MCF 10A (cell line): ENCODE measurements at regions not wholly inside any gene's neighbourhood (a gene's known extent, or its start where the extent isn't known, plus 50 kb on each side); places are given as distances from the start of the nearest gene placed in this dataset.

ENCODE experiments used
- BruUV-seq: library from RNA; stranded (reverse); fragments of 400-500 nt; replicated peaks from 2 replicates; lab custom pipeline; 2021; lab: Mats Ljungman, UMichigan
- CTCF ChIA-PET: fragments of 300-600 bp; sonication (Branson Sonifier 250); formaldehyde crosslinking; extraction: SDS; loops from one replicate; lab custom pipeline; 2021; ENCODE audit warnings: antibody characterized with exemption, inconsistent platforms; lab: Yijun Ruan, JAX
- POLR2A ChIA-PET: fragments of 300-600, 350-650 bp; sonication (Branson Sonifier 250); formaldehyde crosslinking; extraction: SDS; loops from one replicate; lab custom pipeline; 2020; ENCODE audit warnings: antibody characterized with exemption, inconsistent platforms; lab: Yijun Ruan, JAX
- DNase-seq: peaks from one replicate; pipeline ENCODE4 v3.0.0-alpha.2; 2018; ENCODE audit not compliant: unreplicated experiment
- H3K27ac Mint-ChIP-seq: one replicate; pipeline ENCODE4 v1.8.0; 2022; ENCODE audit warnings: mild to moderate bottlenecking, low read depth, mixed read lengths; ENCODE audit not compliant: unreplicated experiment
- H3K27me3 Mint-ChIP-seq: one replicate; pipeline ENCODE4 v1.8.0; 2022; ENCODE audit warnings: mixed read lengths; ENCODE audit not compliant: insufficient read depth, unreplicated experiment
- H3K36me3 Mint-ChIP-seq: one replicate; pipeline ENCODE4 v1.8.0; 2022; ENCODE audit warnings: mild to moderate bottlenecking, moderate library complexity, mixed read lengths; ENCODE audit not compliant: insufficient read depth, unreplicated experiment
- H3K4me1 Mint-ChIP-seq: one replicate; pipeline ENCODE4 v1.8.0; 2022; ENCODE audit warnings: mixed read lengths; ENCODE audit not compliant: insufficient read depth, unreplicated experiment
- H3K4me3 Mint-ChIP-seq: one replicate; pipeline ENCODE4 v1.8.0; 2022; ENCODE audit warnings: mild to moderate bottlenecking, moderate library complexity, mixed read lengths; ENCODE audit not compliant: unreplicated experiment
- H3K9me3 Mint-ChIP-seq: one replicate; pipeline ENCODE4 v1.8.0; 2022; ENCODE audit warnings: mixed read lengths; ENCODE audit not compliant: unreplicated experiment
- intact Hi-C: fragments of 100-400 bp; cut with micrococcal nuclease; formaldehyde crosslinking; loops from 2 replicates; pipeline ENCODE4 v1.14.1; 2022
- TF ChIP-seq, protein P1 (sequence below): fragments of 200-600 bp; IDR thresholded peaks from one replicate; pipeline ENCODE4 v1.8.0; 2022; ENCODE audit warnings: antibody characterized with exemption, mild to moderate bottlenecking; ENCODE audit not compliant: unreplicated experiment

DNA sequence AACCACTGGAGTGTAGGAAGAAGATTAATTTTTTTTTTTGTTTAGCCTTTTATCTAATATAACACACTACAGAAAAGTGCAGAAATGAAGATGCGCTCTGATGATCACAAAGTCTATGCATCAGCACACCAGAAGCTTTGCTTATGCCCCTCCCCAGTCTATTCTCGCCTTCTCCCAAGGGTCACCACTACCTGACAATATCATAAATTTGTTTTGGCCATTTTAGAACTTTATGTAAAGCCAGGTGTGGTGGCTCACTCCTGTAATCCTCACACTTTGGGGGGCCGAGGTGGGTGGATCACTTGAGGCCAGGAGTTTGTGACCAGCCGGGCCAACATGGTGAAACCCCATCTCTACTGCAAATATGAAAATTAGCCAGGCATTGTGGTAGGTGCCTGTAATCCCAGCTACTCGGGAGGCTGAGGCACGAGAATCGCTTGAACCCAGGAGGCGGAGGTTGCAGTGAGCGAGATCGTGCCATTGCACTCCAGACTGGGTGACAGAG lies 231.3 kb downstream of the FOXD2 start:
- intact Hi-C loops = no loop called here
- CTCF ChIA-PET = interaction anchor here (1.1 kb wide), 1 partner anchor 232 kb away, joined by 3 read pairs; no protein-coding TSS in a partner anchor
- no peak overlapping the region for H3K27ac Mint-ChIP-seq
- DNase-seq = no peak
- TF ChIP-seq, protein P1, sequence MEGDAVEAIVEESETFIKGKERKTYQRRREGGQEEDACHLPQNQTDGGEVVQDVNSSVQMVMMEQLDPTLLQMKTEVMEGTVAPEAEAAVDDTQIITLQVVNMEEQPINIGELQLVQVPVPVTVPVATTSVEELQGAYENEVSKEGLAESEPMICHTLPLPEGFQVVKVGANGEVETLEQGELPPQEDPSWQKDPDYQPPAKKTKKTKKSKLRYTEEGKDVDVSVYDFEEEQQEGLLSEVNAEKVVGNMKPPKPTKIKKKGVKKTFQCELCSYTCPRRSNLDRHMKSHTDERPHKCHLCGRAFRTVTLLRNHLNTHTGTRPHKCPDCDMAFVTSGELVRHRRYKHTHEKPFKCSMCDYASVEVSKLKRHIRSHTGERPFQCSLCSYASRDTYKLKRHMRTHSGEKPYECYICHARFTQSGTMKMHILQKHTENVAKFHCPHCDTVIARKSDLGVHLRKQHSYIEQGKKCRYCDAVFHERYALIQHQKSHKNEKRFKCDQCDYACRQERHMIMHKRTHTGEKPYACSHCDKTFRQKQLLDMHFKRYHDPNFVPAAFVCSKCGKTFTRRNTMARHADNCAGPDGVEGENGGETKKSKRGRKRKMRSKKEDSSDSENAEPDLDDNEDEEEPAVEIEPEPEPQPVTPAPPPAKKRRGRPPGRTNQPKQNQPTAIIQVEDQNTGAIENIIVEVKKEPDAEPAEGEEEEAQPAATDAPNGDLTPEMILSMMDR = no peak
- no peak overlapping the region for H3K4me3 Mint-ChIP-seq
- H3K4me1 Mint-ChIP-seq = no peaks in the 10 kb centered on the region
- no peaks in the 10 kb centered on the region for H3K27me3 Mint-ChIP-seq
- POLR2A ChIA-PET = no interaction called here
- H3K9me3 Mint-ChIP-seq = peaks cover 8% of the 10 kb centered on the region
- peaks cover 4% of the 10 kb centered on the region for H3K36me3 Mint-ChIP-seq
- BruUV-seq = no TSS peak

DNA sequence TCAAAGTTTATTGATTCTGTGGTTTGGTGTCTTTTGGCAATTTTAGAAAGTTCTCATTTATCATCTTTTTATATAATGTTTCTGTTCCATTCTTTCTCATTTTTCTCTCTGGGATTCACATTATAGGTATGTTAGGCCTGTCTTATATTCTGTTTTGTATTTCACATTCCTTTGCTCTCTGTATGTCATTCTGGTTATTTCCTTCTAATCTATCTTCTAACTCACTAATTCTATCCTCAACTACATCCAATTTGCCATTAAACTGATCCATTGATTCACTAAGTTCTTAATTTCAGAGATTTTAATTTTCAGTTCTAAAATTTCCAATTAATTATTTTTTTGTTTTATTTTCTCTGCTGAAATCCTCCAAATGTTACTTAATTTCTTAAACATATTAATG lies 234.8 kb downstream of the FOXD2 start:
- ChIA-PET POLR2A (interaction anchor here (0.6 kb wide), 1 partner anchor 76 kb away, joined by 3 read pairs; no protein-coding TSS in a partner anchor), CTCF (interaction anchor here (0.7 kb wide), 1 partner anchor 27 kb away, joined by 3 read pairs; no protein-coding TSS in a partner anchor)
- H3K4me1 Mint-ChIP-seq = no peaks in the 10 kb centered on the region
- no TSS peak for BruUV-seq
- H3K27me3 Mint-ChIP-seq = no peaks in the 10 kb centered on the region
- DNase-seq = no peak
- no peak overlapping the region for H3K27ac Mint-ChIP-seq
- TF ChIP-seq, protein P1 = no peak
- no peak overlapping the region for H3K4me3 Mint-ChIP-seq
- peaks cover 8% of the 10 kb centered on the region for H3K9me3 Mint-ChIP-seq
- intact Hi-C loops = no loop called here
- no peaks in the 10 kb centered on the region for H3K36me3 Mint-ChIP-seq

DNA sequence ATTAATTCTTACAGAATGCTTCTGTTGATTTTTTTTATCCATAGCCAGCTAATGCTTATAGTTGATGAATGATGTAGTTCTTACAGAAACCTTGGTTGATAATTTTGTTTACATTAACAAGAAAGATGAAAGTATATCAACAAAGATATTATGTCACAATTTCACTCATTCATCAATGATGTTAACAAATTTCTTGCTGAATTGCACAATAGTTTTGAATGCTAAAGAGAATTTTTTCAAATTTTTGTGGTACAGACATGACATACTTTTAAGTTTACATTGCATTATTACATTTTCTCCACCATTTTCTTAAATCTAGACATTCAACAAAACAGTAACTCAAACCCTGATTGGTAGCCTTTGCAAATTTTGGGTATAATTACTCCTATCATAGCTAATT lies 236.3 kb downstream of the FOXD2 start:
- H3K27ac Mint-ChIP-seq = no peak overlapping the region
- peaks cover 6% of the 10 kb centered on the region for H3K36me3 Mint-ChIP-seq
- H3K4me3 Mint-ChIP-seq = no peak overlapping the region
- TF ChIP-seq, protein P1 = no peak
- no TSS peak for BruUV-seq
- DNase-seq = no peak
- POLR2A ChIA-PET = no interaction called here
- H3K9me3 Mint-ChIP-seq = peaks cover 8% of the 10 kb centered on the region
- intact Hi-C loops = no loop called here
- CTCF ChIA-PET = interaction anchor here (0.6 to 1.4 kb wide), 3 partner anchors 52 to 1272 kb away, joined by 3 to 5 read pairs (median 4); no protein-coding TSS in a partner anchor
- H3K27me3 Mint-ChIP-seq = no peaks in the 10 kb centered on the region
- H3K4me1 Mint-ChIP-seq = no peaks in the 10 kb centered on the region

DNA sequence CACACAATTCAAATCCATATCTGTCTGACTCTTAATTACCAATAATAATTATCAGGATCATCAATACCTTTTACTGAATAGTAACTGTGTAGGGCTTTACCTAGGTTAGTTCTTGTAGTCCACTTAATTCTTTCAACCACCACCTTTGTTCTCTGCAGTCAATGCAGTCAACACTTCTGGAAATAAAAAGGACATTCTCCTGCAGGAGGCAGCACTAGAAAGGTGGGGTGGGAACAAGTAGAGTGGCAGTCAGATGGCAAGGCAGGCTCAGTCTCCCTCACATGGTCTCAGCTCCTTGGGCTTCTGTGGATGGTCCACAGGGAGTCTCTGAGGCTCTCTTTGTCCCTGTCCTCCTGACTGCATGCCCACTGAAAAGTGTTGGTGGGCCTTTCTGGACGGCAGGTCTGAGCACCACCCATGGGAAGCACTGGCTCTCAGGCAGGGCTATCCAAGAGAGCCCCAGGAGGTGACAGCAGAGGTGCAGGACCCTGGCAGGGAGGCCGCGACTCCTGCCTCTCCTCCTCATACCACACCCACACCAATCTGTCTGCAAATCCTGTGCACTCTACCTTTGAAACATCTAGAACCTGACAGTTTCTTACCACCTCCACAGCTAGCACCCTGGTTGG lies 237.3 kb downstream of the FOXD2 start:
- intact Hi-C loops = no loop called here
- ChIA-PET CTCF (interaction anchor here (0.6 kb wide), 1 partner anchor 251 kb away, joined by 3 read pairs; no protein-coding TSS in a partner anchor), POLR2A (interaction anchor here (0.5 to 0.7 kb wide), 2 partner anchors 89 to 106 kb away, joined by 3 to 4 read pairs; no protein-coding TSS in a partner anchor)

More for the DNA sequence above, 237.3 kb downstream of the FOXD2 start:
- H3K36me3 Mint-ChIP-seq = peaks cover 6% of the 10 kb centered on the region
- H3K9me3 Mint-ChIP-seq = peaks cover 8% of the 10 kb centered on the region
- no peak overlapping the region for H3K27ac Mint-ChIP-seq
- TF ChIP-seq, protein P1 = no peak
- no peaks in the 10 kb centered on the region for H3K27me3 Mint-ChIP-seq
- no peaks in the 10 kb centered on the region for H3K4me1 Mint-ChIP-seq
- BruUV-seq = no TSS peak
- no peak for DNase-seq
- H3K4me3 Mint-ChIP-seq = no peak overlapping the region
